Fibroblast of villous mesenchyme (primary cell): ENCODE measurements at regions not wholly inside any gene's neighbourhood (a gene's known extent, or its start where the extent isn't known, plus 50 kb on each side); places are given as distances from the start of the nearest gene placed in this dataset.

Experiments used
- DNase-seq: peaks from one replicate; pipeline ENCODE4 v3.0.0-alpha.2; 2010; ENCODE audit warnings: low read depth
- H3K4me3 ChIP-seq: 2 replicates; pipeline ENCODE4 v1.5.1; 2011; ENCODE audit warnings: low read depth, mild to moderate bottlenecking, low read length
- TF ChIP-seq, protein P1 (sequence below): IDR thresholded peaks from 2 replicates; pipeline ENCODE4 v1.5.1; 2012; ENCODE audit warnings: low read depth, mild to moderate bottlenecking, low read length; ENCODE audit not compliant: insufficient read depth

DNA sequence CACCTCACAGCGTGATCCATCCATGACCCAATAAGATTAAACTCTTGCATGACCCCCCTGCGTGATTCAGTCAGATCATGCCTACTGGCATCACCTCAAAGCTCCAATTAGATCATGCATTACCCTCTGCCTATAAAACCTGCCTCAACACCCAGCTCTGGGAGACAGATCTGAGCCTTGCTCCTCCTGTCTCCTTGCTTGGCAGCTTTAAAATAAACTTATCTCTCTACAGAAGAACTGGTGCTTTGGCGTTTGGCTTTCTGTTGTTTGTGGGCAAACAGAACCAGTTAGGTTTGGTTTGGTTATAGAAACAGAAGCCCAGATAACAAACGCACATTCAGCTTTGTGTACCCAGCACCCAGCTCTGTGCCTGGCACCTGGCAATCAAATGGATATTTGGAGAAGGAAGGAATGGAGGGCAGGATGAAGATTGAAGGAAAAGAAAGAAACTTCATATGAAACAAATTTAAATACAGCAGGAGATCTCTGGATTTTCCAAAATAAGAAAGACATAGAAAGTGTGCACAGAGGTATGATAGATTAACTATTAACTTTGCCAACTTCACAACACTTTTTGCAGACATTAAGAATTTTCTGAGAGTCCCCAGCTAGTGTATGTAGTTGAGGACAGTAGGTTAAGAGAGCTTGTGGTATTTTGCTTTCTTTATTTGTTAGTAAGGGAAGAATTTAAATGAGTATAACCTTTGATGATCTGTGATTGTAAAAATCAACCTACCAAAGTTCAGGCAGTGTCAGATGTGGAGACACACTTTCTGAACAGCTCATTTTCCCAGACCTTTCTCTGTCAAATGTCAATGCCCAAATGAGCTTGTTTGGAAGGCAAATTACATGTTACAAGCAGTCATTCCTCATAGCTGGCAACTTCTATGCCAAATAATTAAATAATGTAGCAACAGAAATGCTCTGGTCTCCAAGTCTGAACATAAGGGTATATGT lies 102.1 kb upstream of the ASTN2 start:
- no peak for DNase-seq
- TF ChIP-seq, protein P1, sequence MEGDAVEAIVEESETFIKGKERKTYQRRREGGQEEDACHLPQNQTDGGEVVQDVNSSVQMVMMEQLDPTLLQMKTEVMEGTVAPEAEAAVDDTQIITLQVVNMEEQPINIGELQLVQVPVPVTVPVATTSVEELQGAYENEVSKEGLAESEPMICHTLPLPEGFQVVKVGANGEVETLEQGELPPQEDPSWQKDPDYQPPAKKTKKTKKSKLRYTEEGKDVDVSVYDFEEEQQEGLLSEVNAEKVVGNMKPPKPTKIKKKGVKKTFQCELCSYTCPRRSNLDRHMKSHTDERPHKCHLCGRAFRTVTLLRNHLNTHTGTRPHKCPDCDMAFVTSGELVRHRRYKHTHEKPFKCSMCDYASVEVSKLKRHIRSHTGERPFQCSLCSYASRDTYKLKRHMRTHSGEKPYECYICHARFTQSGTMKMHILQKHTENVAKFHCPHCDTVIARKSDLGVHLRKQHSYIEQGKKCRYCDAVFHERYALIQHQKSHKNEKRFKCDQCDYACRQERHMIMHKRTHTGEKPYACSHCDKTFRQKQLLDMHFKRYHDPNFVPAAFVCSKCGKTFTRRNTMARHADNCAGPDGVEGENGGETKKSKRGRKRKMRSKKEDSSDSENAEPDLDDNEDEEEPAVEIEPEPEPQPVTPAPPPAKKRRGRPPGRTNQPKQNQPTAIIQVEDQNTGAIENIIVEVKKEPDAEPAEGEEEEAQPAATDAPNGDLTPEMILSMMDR: no peak
- H3K4me3 ChIP-seq: no peak overlapping the region

DNA sequence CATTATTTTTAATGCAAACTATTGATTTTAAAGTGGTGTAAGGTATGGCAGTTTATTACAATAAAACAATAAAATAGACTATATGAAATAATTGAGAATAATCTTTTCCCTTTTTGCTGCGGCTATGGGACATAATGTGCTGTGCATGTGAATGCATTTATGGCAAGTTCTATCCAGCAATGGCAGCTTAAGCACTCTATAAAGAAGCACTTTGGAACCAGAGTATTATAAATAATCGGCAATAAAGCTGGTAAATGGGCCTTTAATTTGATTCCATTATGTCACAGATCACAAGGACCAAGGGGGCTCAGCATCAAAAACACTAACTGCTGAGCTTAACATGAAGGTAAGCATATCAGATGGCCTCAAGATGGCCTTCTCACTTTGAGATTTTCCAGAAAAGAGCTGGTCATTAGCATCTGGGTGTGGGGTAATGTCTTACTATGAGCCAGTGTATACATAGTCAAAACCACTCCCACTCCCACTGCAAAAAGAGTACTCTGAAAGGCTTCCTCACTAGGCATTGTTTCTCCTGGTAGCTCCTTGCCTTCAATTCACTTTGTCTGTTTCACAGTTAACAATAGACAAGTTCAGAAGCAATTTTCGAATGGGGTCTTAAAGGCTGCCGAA lies 97.1 kb upstream of the ASTN2 start:
- H3K4me3 ChIP-seq: no peak overlapping the region
- TF ChIP-seq, protein P1: no peak
- DNase-seq: no peak

DNA sequence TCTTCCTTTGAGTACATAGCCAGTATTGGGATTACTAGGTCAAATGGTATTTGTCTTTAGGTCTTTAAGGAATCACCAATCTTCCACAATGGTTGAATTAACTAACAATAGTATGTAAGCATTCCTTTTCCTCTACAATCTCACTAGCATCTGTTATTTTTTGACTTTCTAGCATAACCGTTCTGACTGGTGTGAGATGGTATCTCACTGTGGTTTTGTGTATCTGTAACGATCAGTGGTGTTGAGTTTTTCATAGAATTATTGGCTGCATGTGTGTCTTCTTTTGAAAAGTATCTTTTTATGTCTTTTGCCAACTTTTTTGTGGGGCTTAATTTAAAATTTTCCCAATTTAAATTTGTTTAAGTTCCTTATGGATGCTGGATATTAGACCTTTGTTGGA lies 81.5 kb upstream of the ASTN2 start:
- DNase-seq: no peak
- no peak overlapping the region for H3K4me3 ChIP-seq
- TF ChIP-seq, protein P1: no peak

DNA sequence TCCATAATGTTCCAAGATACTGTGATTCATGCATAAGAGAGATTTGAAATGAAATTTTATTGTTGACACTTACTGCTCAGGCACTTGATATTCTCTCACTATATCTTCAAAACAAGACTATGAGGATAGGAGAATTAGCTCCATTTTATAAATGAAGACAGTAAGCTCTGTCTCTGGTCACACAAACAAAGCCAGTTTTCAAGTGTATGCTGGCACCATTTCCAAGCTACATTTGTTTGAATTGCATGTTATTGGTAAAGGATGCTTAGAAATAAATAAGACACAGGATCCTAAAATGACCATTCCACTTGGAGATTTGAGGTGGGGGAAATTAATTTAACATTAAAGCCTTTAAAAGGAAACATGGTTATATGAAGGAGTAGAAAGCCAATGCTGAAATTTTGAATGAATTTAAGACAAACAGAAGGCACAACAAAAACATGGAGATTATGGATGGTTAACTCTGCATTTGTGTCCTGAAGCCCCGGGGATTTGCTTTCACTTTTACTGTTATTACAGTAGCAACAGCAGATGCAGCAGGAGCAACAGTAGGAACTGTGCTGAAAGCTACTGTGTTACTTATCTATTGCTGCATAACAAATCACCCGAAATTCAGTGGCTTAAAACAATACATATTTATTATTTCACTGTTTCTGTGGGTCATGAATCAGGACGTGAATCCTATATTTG lies 79.7 kb upstream of the ASTN2 start:
- DNase-seq: peak; percentile 1
- H3K4me3 ChIP-seq: no peak overlapping the region
- TF ChIP-seq, protein P1: no peak

DNA sequence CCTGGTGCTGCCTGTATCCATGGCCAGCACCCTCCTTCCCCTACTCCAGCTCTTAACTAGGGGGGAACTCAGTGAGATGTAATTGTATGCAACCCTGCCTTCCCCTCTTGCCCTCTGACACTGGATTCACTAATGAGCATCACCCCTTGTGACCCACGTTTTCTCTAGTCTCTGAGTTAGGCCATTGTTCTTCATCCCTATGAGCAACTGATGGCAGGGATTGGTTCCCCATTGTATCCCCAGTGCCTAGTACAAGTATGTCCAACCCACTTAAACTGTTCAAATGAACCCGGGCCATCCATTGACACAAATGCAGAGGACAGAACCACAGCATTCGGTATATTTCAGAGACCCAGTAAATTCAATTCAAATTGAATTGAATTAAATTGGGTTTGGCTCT lies 77.6 kb upstream of the ASTN2 start:
- DNase-seq: no peak
- TF ChIP-seq, protein P1: no peak
- H3K4me3 ChIP-seq: no peak overlapping the region

DNA sequence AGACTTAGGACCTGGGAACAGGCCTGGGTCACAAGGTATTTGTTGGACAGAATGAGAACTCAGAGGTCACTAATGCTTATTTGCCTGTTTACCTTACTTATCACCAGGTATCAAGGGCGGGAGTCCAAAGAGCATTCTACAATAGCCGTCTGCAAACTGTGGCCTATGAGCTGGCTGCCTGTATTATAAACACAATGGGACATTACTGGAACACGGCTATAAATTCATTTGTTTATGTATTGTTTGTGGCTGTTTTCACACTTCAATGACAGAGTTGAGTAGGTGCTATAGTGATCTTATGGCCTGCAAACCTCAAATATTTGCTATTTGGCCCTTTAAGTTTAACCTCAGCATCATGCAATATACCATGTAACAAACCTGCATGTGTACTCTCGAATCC lies 76.6 kb upstream of the ASTN2 start:
- no peak overlapping the region for H3K4me3 ChIP-seq
- no peak for DNase-seq
- TF ChIP-seq, protein P1: no peak
